BJ (cell line): ENCODE measurements at regions not wholly inside any gene's neighbourhood (a gene's known extent, or its start where the extent isn't known, plus 50 kb on each side); places are given as distances from the start of the nearest gene placed in this dataset.

Experiments
- CTCF ChIA-PET: fragments of 350-600 bp; formaldehyde crosslinking; extraction: SDS; loops from one replicate; lab custom pipeline; 2021; ENCODE audit warnings: antibody characterized with exemption, inconsistent platforms; lab: Yijun Ruan, JAX
- POLR2A ChIA-PET: fragments of 300-600 bp; sonication (Branson Sonifier 250); formaldehyde crosslinking; extraction: SDS; loops from one replicate; lab custom pipeline; 2021; ENCODE audit warnings: antibody characterized with exemption; lab: Charles Lee
- DNase-seq: peaks from one replicate; pipeline ENCODE4 v3.0.0-alpha.2; 2011; ENCODE audit warnings: low read depth
- H3K27me3 ChIP-seq: 2 replicates; pipeline ENCODE4 v1.6.0; 2011; ENCODE audit warnings: low read length; ENCODE audit not compliant: control insufficient read depth, insufficient read depth
- H3K36me3 ChIP-seq: 2 replicates; pipeline ENCODE4 v1.5.1; 2011; ENCODE audit warnings: low read length; ENCODE audit not compliant: control insufficient read depth, insufficient read depth
- H3K4me3 ChIP-seq: 2 replicates; pipeline ENCODE4 v1.5.1; 2011; ENCODE audit warnings: low read depth, mild to moderate bottlenecking, control low read depth, low read length
- CTCF ChIP-seq: IDR thresholded peaks from 2 replicates; pipeline ENCODE4 v1.5.1; 2011; ENCODE audit warnings: low read depth, mild to moderate bottlenecking, control low read depth, inconsistent platforms, low read length, moderate library complexity; ENCODE audit not compliant: insufficient read depth

- Histone ChIP-seq H3K4me3 (no peak overlapping the region), H3K27me3 (no peaks in the 10 kb centered on the region), H3K36me3 (no peaks in the 10 kb centered on the region)
- TF ChIP-seq CTCF, result no peak
- DNase-seq, result no peak
- ChIA-PET POLR2A (no interaction called here), CTCF (no interaction called here)
Measured at GRCh38 chr15:29356786-29357185, 87.2 kb upstream of the NSMCE3 start.

GRCh38 chr15:29355477-29355876 lies 85.9 kb upstream of the NSMCE3 start:
- H3K27me3 ChIP-seq, result no peaks in the 10 kb centered on the region
- no peak for TF ChIP-seq CTCF
- H3K4me3 ChIP-seq, result no peak overlapping the region
- no peaks in the 10 kb centered on the region for H3K36me3 ChIP-seq
- CTCF ChIA-PET, result no interaction called here
- POLR2A ChIA-PET, result no interaction called here
- DNase-seq, result no peak

GRCh38 chr15:29352402-29352801 lies 82.8 kb upstream of the NSMCE3 start:
- Histone ChIP-seq H3K4me3 (no peak overlapping the region), H3K27me3 (no peaks in the 10 kb centered on the region), H3K36me3 (no peaks in the 10 kb centered on the region)
- ChIA-PET CTCF (no interaction called here), POLR2A (no interaction called here)
- DNase-seq, result no peak
- no peak for TF ChIP-seq CTCF

- no peak overlapping the region for H3K4me3 ChIP-seq
- no peak for TF ChIP-seq CTCF
- no peaks in the 10 kb centered on the region for H3K36me3 ChIP-seq
- CTCF ChIA-PET, result no interaction called here
- DNase-seq, result no peak
- POLR2A ChIA-PET, result no interaction called here
- no peaks in the 10 kb centered on the region for H3K27me3 ChIP-seq
Measured at GRCh38 chr15:29349196-29349595, 79.6 kb upstream of the NSMCE3 start.

- POLR2A ChIA-PET, result no interaction called here
- CTCF ChIA-PET, result no interaction called here
- no peaks in the 10 kb centered on the region for H3K36me3 ChIP-seq
- TF ChIP-seq CTCF, result no peak
- H3K27me3 ChIP-seq, result no peaks in the 10 kb centered on the region
- no peak for DNase-seq
- no peak overlapping the region for H3K4me3 ChIP-seq
Measured at GRCh38 chr15:29348336-29348914, 78.8 kb upstream of the NSMCE3 start.
